GM06990 (cell line): ENCODE measurements at regions not wholly inside any gene's neighbourhood (a gene's known extent, or its start where the extent isn't known, plus 50 kb on each side); places are given as distances from the start of the nearest gene placed in this dataset.
"Not testable (repeated sequence)": the region's sequence is repeated elsewhere in the genome, so short reads cannot be mapped to it uniquely, and the experiment has no call there.

Source experiments
- DNase-seq: peaks from one replicate; pipeline ENCODE4 v3.0.0-alpha.2; 2011; ENCODE audit not compliant: insufficient read length; ENCODE audit errors: extremely low read depth
- H3K27me3 ChIP-seq: replicated peaks from 2 replicates; pipeline ENCODE4 v1.6.0; 2011; ENCODE audit warnings: low read length; ENCODE audit not compliant: control insufficient read depth, insufficient read depth
- H3K36me3 ChIP-seq: 2 replicates; pipeline ENCODE4 v1.5.1; 2011; ENCODE audit warnings: low read length; ENCODE audit not compliant: control insufficient read depth, insufficient read depth
- H3K4me3 ChIP-seq: replicated peaks from 2 replicates; pipeline ENCODE4 v1.5.1; 2011; ENCODE audit warnings: low read depth, mild to moderate bottlenecking, control low read depth, low read length
- TF ChIP-seq, protein P1 (sequence below): IDR thresholded peaks from 2 replicates; pipeline ENCODE4 v1.5.1; 2011; ENCODE audit warnings: low read length, control low read depth, mild to moderate bottlenecking, inconsistent platforms; ENCODE audit not compliant: insufficient read depth, poor library complexity, severe bottlenecking

DNA sequence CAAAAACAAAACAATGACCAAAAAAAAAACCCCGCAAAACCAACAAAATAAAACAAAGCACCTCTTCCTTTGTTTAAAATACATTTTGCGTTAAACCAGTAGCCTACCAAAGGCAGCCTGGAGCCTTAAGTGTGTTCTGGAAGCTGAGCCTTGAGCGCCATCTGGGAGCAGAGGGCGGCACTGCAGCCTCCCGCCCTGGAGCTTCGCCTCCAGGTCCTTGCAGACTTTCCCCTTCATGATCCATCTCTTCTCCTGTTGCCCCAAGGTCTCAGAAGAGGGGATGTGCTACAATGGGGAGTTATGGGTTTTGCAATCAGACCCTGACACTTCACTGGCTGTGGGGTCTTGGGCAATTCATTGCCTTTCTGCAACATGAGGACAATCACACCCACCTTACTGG lies 204.9 kb downstream of the NPIPA8 start:
- H3K4me3 ChIP-seq, DNase-seq: not testable (repeated sequence)
- TF ChIP-seq, protein P1, sequence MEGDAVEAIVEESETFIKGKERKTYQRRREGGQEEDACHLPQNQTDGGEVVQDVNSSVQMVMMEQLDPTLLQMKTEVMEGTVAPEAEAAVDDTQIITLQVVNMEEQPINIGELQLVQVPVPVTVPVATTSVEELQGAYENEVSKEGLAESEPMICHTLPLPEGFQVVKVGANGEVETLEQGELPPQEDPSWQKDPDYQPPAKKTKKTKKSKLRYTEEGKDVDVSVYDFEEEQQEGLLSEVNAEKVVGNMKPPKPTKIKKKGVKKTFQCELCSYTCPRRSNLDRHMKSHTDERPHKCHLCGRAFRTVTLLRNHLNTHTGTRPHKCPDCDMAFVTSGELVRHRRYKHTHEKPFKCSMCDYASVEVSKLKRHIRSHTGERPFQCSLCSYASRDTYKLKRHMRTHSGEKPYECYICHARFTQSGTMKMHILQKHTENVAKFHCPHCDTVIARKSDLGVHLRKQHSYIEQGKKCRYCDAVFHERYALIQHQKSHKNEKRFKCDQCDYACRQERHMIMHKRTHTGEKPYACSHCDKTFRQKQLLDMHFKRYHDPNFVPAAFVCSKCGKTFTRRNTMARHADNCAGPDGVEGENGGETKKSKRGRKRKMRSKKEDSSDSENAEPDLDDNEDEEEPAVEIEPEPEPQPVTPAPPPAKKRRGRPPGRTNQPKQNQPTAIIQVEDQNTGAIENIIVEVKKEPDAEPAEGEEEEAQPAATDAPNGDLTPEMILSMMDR: peak; percentile 15

GRCh38 chr16:18130478-18131120 lies 205.9 kb downstream of the NPIPA8 start:
- H3K4me3 ChIP-seq, H3K36me3 ChIP-seq, DNase-seq, H3K27me3 ChIP-seq: not testable (repeated sequence)

More for the DNA sequence above, 204.9 kb downstream of the NPIPA8 start:
- H3K36me3 ChIP-seq, H3K27me3 ChIP-seq: not testable (repeated sequence)

DNA sequence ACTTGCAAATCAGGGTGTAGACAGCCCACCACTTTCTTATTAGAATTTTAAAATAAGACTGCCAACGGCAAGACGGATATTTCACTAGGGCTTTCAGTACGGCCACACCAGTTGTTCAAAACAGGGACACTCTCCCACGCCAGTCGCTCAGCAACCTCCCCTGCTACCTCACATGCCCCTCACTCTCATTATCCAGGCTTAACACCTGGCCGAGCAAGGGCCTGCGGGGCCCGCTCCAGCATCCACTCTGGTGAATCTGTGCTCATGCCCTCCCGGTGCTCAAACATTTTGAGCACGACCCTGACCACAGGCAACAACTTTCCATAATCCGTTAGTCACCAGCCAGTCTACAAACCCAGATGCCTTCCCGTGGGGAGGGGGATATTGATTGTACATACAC lies 209.5 kb downstream of the NPIPA8 start:
- DNase-seq, H3K4me3 ChIP-seq, H3K36me3 ChIP-seq, H3K27me3 ChIP-seq: not testable (repeated sequence)

DNA sequence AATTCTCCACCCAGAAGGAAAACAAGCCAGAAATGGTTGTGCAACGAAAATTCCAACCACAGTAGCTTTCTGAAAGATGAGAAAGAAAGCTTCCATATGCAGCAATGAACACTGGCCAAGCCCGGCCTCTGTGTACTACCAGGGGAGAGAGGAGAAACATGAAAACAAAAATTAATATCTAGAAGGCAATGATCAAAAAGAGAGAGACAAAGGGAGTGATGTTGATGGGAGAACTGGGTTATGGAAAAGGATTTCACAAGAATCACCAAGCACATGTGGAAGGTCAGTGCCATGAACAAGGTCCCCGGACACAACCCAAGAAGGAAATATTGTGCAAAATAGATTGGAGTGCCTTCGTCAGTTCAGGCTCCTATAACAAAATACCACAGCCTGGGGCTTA lies 217.4 kb downstream of the NPIPA8 start:
- not testable (repeated sequence) for H3K36me3 ChIP-seq, H3K27me3 ChIP-seq, DNase-seq, H3K4me3 ChIP-seq

GRCh38 chr16:18118684-18119083 lies 217.9 kb downstream of the NPIPA8 start:
- H3K36me3 ChIP-seq, DNase-seq, H3K4me3 ChIP-seq, H3K27me3 ChIP-seq: not testable (repeated sequence)

DNA sequence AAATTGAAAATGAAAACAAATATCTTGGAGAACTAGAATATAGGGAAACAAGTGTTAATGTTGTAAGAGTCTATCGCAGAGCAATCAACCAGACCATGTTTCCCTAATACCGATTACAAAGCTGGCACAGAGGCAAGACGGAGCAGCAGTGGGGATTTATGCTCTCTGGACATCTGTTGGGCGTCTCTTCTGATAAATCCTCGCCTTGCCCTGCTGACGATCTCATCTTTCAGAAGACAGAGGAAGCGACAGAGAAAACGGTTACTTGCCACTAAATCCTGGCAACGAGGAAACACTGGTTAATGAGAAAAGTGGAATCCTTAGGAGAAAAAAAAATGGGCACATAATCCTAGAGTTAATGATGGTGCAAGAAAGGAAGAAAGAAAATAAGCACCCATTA lies 218.5 kb downstream of the NPIPA8 start:
- not testable (repeated sequence) for H3K27me3 ChIP-seq, H3K36me3 ChIP-seq, DNase-seq, H3K4me3 ChIP-seq

- not testable (repeated sequence) for H3K4me3 ChIP-seq, H3K36me3 ChIP-seq, H3K27me3 ChIP-seq, DNase-seq
Observed at GRCh38 chr16:18104412-18104811, 232.1 kb downstream of the NPIPA8 start.

- not testable (repeated sequence) for DNase-seq, H3K4me3 ChIP-seq, H3K36me3 ChIP-seq, H3K27me3 ChIP-seq
Observed at GRCh38 chr16:18101077-18101476, 235.5 kb downstream of the NPIPA8 start.

DNA sequence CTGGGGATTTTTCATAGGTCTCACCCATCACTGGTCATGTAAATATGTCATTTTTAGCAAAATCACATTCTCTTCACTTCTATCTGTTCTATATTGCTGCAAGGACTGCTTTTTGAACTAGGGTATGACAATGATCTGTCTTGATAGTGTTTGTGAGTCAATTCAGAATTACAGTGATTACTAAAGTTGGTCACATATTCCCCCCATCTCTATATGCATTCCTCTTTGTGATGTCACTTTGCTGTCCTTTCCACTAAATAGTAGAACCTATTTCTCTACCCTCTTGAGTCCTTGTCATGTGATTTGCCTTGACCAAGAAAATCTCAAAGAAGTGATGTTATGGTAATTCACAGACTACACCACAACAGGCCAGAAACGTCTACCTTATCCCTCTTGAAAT lies 243.9 kb downstream of the NPIPA8 start:
- not testable (repeated sequence) for H3K36me3 ChIP-seq, H3K4me3 ChIP-seq, DNase-seq, H3K27me3 ChIP-seq

DNA sequence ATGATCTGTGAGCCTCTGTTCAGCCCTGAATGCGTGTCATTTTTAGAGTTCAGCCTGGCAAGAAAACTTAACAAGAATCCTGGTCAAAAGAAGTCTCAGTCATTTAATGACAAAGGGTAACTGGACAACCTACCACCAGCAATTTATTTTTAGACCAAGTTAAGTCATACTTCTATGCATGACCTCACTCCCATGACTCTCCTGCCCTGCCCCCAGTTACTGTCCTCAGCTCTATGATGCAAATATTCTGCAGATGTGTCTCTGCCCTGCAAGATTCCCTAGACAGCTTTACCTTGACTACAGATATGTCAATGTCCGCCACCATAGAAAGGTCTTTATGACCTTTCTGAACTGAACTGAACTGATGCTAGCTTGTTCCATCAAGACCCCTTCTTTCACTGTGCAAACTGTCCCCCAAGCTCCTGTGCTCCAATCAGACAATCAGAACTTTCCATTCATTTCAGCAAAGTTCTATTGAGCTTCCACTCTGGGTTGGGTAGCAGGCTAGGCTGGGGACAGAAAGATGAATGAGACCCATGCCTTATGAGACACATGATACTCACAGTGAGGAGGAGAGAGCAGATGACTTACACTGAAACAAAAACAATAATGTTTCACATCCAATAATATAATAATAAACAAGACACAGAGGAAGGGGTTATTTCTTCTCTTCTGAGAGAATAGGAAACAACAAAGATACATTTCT lies 255.7 kb downstream of the NPIPA8 start:
- not testable (repeated sequence) for H3K27me3 ChIP-seq, DNase-seq, H3K36me3 ChIP-seq, H3K4me3 ChIP-seq

DNA sequence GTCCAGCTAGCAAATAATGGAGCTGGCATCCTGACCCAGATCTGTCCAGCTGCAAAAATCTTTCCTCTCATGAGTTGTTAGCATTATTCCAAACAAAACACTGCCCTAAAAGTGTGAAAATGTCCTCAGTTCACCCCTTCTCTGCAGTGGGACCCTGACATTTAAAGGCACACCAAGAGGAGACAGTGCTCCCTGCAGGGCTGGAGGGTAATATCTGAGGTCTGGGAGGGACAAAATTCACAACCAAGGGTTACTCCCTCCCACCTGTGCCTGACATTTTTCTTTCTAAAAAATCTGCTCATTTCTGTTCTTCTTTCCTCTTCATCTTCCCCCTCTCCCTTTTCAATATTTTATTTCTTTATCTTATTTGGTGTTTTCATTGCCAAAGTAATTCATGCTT lies 258.6 kb downstream of the NPIPA8 start:
- DNase-seq, H3K4me3 ChIP-seq, H3K27me3 ChIP-seq, H3K36me3 ChIP-seq: not testable (repeated sequence)
